ENCODE measurements at regions not wholly inside any gene's neighbourhood (a gene's known extent, or its start where the extent isn't known, plus 50 kb on each side); places are given as distances from the start of the nearest gene placed in this dataset.

- TF ChIP-seq TAF1 (IDR thresholded peaks at IDR 0.05; ENCODE audit: low read depth, low read length) (no peak), POLR2A (IDR thresholded peaks at IDR 0.05; ENCODE audit: low read depth, low read length) (no peak), POLR2AphosphoS5 (IDR thresholded peaks at IDR 0.05; ENCODE audit: low read depth, low read length) (no peak)
These were observed 77.9 kb upstream of the RAB27B start for GRCh38 chr18:54750350-54750749.
